Esophagus squamous epithelium (tissue), 5 donors: ENCODE measurements at regions not wholly inside any gene's neighbourhood (a gene's known extent, or its start where the extent isn't known, plus 50 kb on each side); places are given as distances from the start of the nearest gene placed in this dataset.

ENCODE experiments used
- DNase-seq: peaks from one replicate; lab custom pipeline; 2025; lab: John Stamatoyannopoulos, UW
- H3K27ac ChIP-seq, 4 donors: fragments of 200-600 bp; sonication (generic); one replicate each; pipeline ENCODE4 v1.5.1; 2016 to 2019; ENCODE audit warnings: mild to moderate bottlenecking in 1 of 4
- H3K27me3 ChIP-seq, 4 donors: fragments of 200-600 bp; sonication (generic); 1 replicate in 3 of 4; 2 replicates in 1 of 4; pipeline versions ENCODE4 v1.5.1 to v1.6.0; 2017 to 2021; ENCODE audit warnings: antibody characterized with exemption in 1 of 4
- H3K36me3 ChIP-seq, 3 donors: fragments of 200-600 bp; sonication (generic); one replicate each; pipeline ENCODE4 v1.5.1; 2016 to 2019
- H3K4me1 ChIP-seq, 3 donors: fragments of 200-600 bp; sonication (generic); one replicate each; pipeline ENCODE4 v1.5.1; 2017 to 2019
- H3K4me3 ChIP-seq, 4 donors: fragments of 200-600 bp; sonication (generic); 1 replicate in 3 of 4; 2 replicates in 1 of 4; pipeline ENCODE4 v1.5.1; 2016 to 2019; ENCODE audit warnings: mild to moderate bottlenecking in 2 of 4, moderate library complexity in 1 of 4
- H3K9me3 ChIP-seq, 3 donors: fragments of 200-600 bp; sonication (generic); one replicate each; pipeline ENCODE4 v1.5.1; 2016 to 2019
- POLR2A ChIP-seq, 4 donors: fragments of 450-650 bp; IDR thresholded peaks; one replicate each; pipeline ENCODE4 v1.6.1; 2017; ENCODE audit warnings: antibody characterized with exemption in 4 of 4, mild to moderate bottlenecking in 4 of 4, moderate library complexity in 3 of 4
- WGBS, 2 donors: methylation state at CpG; one replicate each; pipeline ENCODE4 v1.1.5; 2018; 5-methylcytosine and 5-hydroxymethylcytosine counted together
- intact Hi-C: fragments of 100-400 bp; cut with DNase I; formaldehyde crosslinking; loops from one replicate; pipeline ENCODE4 v1.15.0; 2022
- TF ChIP-seq, protein P1 (sequence below), 6 experiments: fragments of 450-650 bp in 4 of 6; fragments of 200-600 bp in 2 of 6; sonication (generic) in 2 of 6; IDR thresholded peaks; one replicate each; pipeline ENCODE4 v1.5.1; 2016 to 2019; ENCODE audit warnings: antibody characterized with exemption in 6 of 6, mild to moderate bottlenecking in 4 of 6, moderate library complexity in 4 of 6
- donor health status: DM: yes; HTN: yes; CAD: no.

- 76 to 84% methylated on average over 4 of the region's 4 CpGs for WGBS, 2 donors
- H3K36me3 ChIP-seq, result no peaks in the 10 kb centered on the region
- H3K4me3 ChIP-seq, result no peak overlapping the region
- H3K9me3 ChIP-seq, result peaks cover 0 to 25% (median 11%) of the 10 kb centered on the region in 3 donors
- DNase-seq, result no peak
- H3K4me1 ChIP-seq, result no peaks in the 10 kb centered on the region
- no peaks in the 10 kb centered on the region for H3K27me3 ChIP-seq
- TF ChIP-seq, protein P1, sequence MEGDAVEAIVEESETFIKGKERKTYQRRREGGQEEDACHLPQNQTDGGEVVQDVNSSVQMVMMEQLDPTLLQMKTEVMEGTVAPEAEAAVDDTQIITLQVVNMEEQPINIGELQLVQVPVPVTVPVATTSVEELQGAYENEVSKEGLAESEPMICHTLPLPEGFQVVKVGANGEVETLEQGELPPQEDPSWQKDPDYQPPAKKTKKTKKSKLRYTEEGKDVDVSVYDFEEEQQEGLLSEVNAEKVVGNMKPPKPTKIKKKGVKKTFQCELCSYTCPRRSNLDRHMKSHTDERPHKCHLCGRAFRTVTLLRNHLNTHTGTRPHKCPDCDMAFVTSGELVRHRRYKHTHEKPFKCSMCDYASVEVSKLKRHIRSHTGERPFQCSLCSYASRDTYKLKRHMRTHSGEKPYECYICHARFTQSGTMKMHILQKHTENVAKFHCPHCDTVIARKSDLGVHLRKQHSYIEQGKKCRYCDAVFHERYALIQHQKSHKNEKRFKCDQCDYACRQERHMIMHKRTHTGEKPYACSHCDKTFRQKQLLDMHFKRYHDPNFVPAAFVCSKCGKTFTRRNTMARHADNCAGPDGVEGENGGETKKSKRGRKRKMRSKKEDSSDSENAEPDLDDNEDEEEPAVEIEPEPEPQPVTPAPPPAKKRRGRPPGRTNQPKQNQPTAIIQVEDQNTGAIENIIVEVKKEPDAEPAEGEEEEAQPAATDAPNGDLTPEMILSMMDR (IDR thresholded peaks at IDR 0.05), result no peak
- no peak for TF ChIP-seq POLR2A (IDR thresholded peaks at IDR 0.05)
- H3K27ac ChIP-seq, result no peak overlapping the region
- intact Hi-C loops, result no loop called here
These were observed 224.2 kb upstream of the CRBN start for GRCh38 chr3:3403700-3404099.

DNA sequence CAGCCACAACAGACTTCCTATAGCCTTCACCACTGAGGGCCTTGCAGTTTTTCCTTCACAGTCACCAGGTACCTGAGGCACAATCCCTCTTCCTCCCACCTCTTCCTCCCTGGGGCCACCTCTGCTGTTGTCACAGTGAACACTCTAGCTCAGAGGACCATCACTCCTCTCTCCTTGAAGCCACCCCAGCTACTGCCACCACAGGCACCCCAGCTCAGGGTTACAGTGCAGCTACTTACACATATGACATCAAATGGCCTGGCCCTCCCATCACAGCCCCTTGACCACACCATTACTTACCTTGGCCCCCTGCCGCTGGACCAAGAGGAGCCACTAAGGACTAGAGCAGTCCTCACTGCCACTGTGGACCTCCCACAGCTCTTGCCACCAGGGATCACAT, 213.5 kb upstream of the CRBN start:
- no peak overlapping the region for H3K4me3 ChIP-seq
- DNase-seq, result no peak
- H3K27me3 ChIP-seq, result no peaks in the 10 kb centered on the region
- H3K36me3 ChIP-seq, result no peaks in the 10 kb centered on the region
- H3K9me3 ChIP-seq, result no peaks in the 10 kb centered on the region
- H3K27ac ChIP-seq, result no peak overlapping the region
- TF ChIP-seq, protein P1 (IDR thresholded peaks at IDR 0.05), result no peak
- TF ChIP-seq POLR2A (IDR thresholded peaks at IDR 0.05), result no peak
- intact Hi-C loops, result no loop called here
- WGBS, 2 donors, result 90 to 100% methylated on average over 1 of the region's 1 CpG
- H3K4me1 ChIP-seq, result no peaks in the 10 kb centered on the region

DNA sequence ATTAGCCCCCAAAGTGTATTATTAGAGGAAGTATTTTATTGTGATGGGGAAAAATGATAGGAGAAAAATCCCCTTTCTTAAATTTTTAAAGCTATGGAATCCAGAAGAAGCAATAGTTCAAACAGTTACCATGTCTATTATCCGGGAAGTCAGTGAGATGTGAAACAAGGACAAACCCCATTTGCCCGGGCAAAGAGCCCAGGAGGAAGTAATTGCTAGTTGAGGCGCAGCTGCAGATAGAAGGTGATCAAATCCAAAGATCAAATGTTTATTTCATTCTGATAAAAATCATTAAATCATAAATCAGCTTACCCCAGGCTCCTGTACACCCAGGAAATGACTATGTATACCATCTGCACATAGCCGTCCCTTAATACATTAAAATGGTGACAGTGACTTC, 204.0 kb upstream of the CRBN start:
- intact Hi-C loops, result no loop called here

GRCh38 chr3:3372210-3372777, 192.8 kb upstream of the CRBN start:
- intact Hi-C loops, result no loop called here
- Histone ChIP-seq H3K4me3 (no peak overlapping the region), H3K9me3 (no peaks in the 10 kb centered on the region), H3K27me3 (no peaks in the 10 kb centered on the region), H3K4me1 (no peaks in the 10 kb centered on the region), H3K27ac (no peak overlapping the region), H3K36me3 (no peaks in the 10 kb centered on the region)
- 36 to 37% methylated on average over 5 of the region's 5 CpGs for WGBS, 2 donors
- TF ChIP-seq, protein P1 (IDR thresholded peaks at IDR 0.05), result no peak
- no peak for TF ChIP-seq POLR2A (IDR thresholded peaks at IDR 0.05)
- DNase-seq, result no peak

More for the DNA sequence above, 204.0 kb upstream of the CRBN start:
- no peak for TF ChIP-seq POLR2A (IDR thresholded peaks at IDR 0.05)
- TF ChIP-seq, protein P1 (IDR thresholded peaks at IDR 0.05), result no peak
- WGBS, 2 donors, result 53 to 66% methylated on average over 4 of the region's 4 CpGs
- Histone ChIP-seq H3K4me3 (no peak overlapping the region), H3K36me3 (no peaks in the 10 kb centered on the region), H3K4me1 (no peaks in the 10 kb centered on the region), H3K27ac (no peak overlapping the region), H3K9me3 (no peaks in the 10 kb centered on the region), H3K27me3 (no peaks in the 10 kb centered on the region)
- DNase-seq, result no peak

DNA sequence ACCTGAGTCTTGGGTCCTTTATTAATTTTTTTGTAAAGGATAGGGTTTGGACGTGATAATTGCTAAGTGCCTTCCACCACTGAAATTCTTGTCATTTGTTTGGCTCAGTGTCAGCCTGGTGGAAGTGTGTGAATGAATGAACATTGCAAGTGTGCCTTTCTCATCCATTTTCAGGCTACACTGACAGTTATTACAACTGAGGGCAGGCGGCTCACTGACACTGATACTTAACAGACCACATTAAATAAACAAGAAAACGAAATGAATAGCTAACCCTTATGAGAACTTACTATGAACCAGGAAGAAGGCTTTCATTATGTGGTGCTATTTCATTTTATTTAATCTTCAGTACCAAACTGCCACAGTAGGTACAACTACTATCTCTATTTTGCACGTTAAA, 188.8 kb upstream of the CRBN start:
- no peaks in the 10 kb centered on the region for H3K27me3 ChIP-seq
- no peaks in the 10 kb centered on the region for H3K4me1 ChIP-seq
- no peaks in the 10 kb centered on the region for H3K36me3 ChIP-seq
- 34% methylated on average over 4 of the region's 4 CpGs for WGBS, 2 donors
- no peak overlapping the region for H3K27ac ChIP-seq
- DNase-seq, result no peak
- H3K4me3 ChIP-seq, result no peak overlapping the region
- TF ChIP-seq POLR2A (IDR thresholded peaks at IDR 0.05), result no peak
- TF ChIP-seq, protein P1 (IDR thresholded peaks at IDR 0.05), result no peak
- intact Hi-C loops, result no loop called here
- H3K9me3 ChIP-seq, result no peaks in the 10 kb centered on the region
